Osteocyte (in vitro differentiated cells): ENCODE measurements at regions not wholly inside any gene's neighbourhood (a gene's known extent, or its start where the extent isn't known, plus 50 kb on each side); places are given as distances from the start of the nearest gene placed in this dataset.

Experiments used
- DNase-seq: peaks from one replicate; pipeline ENCODE4 v3.0.0; 2021; ENCODE audit warnings: mixed read lengths; ENCODE audit not compliant: unreplicated experiment; ENCODE audit errors: extremely low spot score
- H3K27ac Mint-ChIP-seq: one replicate; pipeline ENCODE4 v1.8.0; 2021; ENCODE audit warnings: mild to moderate bottlenecking, mixed read lengths; ENCODE audit not compliant: unreplicated experiment
- H3K27me3 Mint-ChIP-seq: one replicate; pipeline ENCODE4 v1.8.0; 2021; ENCODE audit warnings: mixed read lengths; ENCODE audit not compliant: unreplicated experiment
- H3K36me3 Mint-ChIP-seq: one replicate; pipeline ENCODE4 v1.8.0; 2021; ENCODE audit warnings: mixed read lengths; ENCODE audit not compliant: unreplicated experiment
- H3K4me1 Mint-ChIP-seq: one replicate; pipeline ENCODE4 v1.8.0; 2021; ENCODE audit warnings: mixed read lengths; ENCODE audit not compliant: unreplicated experiment
- H3K4me3 Mint-ChIP-seq: one replicate; pipeline ENCODE4 v1.8.0; 2021; ENCODE audit warnings: mild to moderate bottlenecking, moderate library complexity, mixed read lengths; ENCODE audit not compliant: unreplicated experiment
- H3K9me3 Mint-ChIP-seq: one replicate; pipeline ENCODE4 v1.8.0; 2021; ENCODE audit warnings: mixed read lengths; ENCODE audit not compliant: unreplicated experiment
- CTCF ChIP-seq: fragments of 200-600 bp; sonication (generic); IDR thresholded peaks from 2 replicates; pipeline ENCODE4 v1.5.0; 2021; ENCODE audit warnings: antibody characterized with exemption, mild to moderate bottlenecking, moderate library complexity

GRCh38 chr15:58303236-58303635, 128.6 kb upstream of the LIPC start:
- H3K9me3 Mint-ChIP-seq: no peaks in the 10 kb centered on the region
- peaks cover 15% of the 10 kb centered on the region for H3K27me3 Mint-ChIP-seq
- no peak overlapping the region for H3K27ac Mint-ChIP-seq
- TF ChIP-seq CTCF: no peak
- no peak overlapping the region for H3K4me3 Mint-ChIP-seq
- peaks cover 6% of the 10 kb centered on the region for H3K4me1 Mint-ChIP-seq
- no peak for DNase-seq
- peaks cover 4% of the 10 kb centered on the region for H3K36me3 Mint-ChIP-seq

GRCh38 chr15:58306591-58307312, 125.0 kb upstream of the LIPC start:
- peaks cover 6% of the 10 kb centered on the region for H3K4me1 Mint-ChIP-seq
- H3K4me3 Mint-ChIP-seq: no peak overlapping the region
- H3K36me3 Mint-ChIP-seq: no peaks in the 10 kb centered on the region
- H3K27me3 Mint-ChIP-seq: peaks cover 10% of the 10 kb centered on the region
- DNase-seq: no peak
- TF ChIP-seq CTCF: no peak
- H3K9me3 Mint-ChIP-seq: no peaks in the 10 kb centered on the region
- H3K27ac Mint-ChIP-seq: no peak overlapping the region

- Mint-ChIP-seq H3K4me3 (no peak overlapping the region), H3K27me3 (peaks cover 9% of the 10 kb centered on the region), H3K36me3 (no peaks in the 10 kb centered on the region), H3K4me1 (peaks cover 6% of the 10 kb centered on the region), H3K9me3 (no peaks in the 10 kb centered on the region), H3K27ac (no peak overlapping the region)
- no peak for TF ChIP-seq CTCF
- DNase-seq: no peak
Observed at GRCh38 chr15:58307313-58307961, 124.4 kb upstream of the LIPC start.

- H3K9me3 Mint-ChIP-seq: no peaks in the 10 kb centered on the region
- H3K36me3 Mint-ChIP-seq: no peaks in the 10 kb centered on the region
- no peak overlapping the region for H3K27ac Mint-ChIP-seq
- TF ChIP-seq CTCF: peak; percentile 12
- peaks cover 6% of the 10 kb centered on the region for H3K27me3 Mint-ChIP-seq
- no peak overlapping the region for H3K4me3 Mint-ChIP-seq
- H3K4me1 Mint-ChIP-seq: peaks cover 6% of the 10 kb centered on the region
- no peak for DNase-seq
Observed at GRCh38 chr15:58308742-58309355, 122.9 kb upstream of the LIPC start.
